ENCODE measurements at regions not wholly inside any gene's neighbourhood (a gene's known extent, or its start where the extent isn't known, plus 50 kb on each side); places are given as distances from the start of the nearest gene placed in this dataset.
"Not testable (repeated sequence)": the region's sequence is repeated elsewhere in the genome, so short reads cannot be mapped to it uniquely, and the experiment has no call there.

DNA sequence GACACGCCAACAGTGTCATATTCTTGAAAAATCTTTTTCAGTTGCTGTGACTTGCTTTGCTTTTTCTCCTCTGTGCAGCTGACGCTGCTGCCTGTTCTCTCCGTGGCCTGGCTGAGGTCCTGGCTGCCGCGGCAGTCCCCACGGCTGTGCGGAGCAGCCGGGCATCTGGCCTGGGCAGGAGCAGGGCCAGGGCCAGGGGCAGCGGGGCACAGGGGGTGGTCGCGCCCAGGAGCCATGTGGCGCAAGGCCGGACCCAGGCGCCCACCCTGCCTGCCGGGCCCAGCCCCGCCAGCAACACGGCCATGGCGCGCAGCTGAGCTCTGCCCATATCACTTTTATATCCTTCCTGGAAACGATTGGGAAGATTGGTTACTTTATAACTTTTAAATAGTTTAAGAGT is 109.4 kb upstream of the ACBD5 start:
- no peak for TF ChIP-seq CTCF (IDR thresholded peaks at IDR 0.05)
- Histone ChIP-seq H3K36me3 (no peaks in the 10 kb centered on the region), H3K9me3 (no peaks in the 10 kb centered on the region), H3K4me3 (no peak overlapping the region), H3K27ac (no peak overlapping the region), H3K27me3 (no peaks in the 10 kb centered on the region), H3K4me1 (peaks cover 0 to 6% of the 10 kb centered on the region in 2 donors)
- DNase-seq (ENCODE audit: low spot score), result no peak

DNA sequence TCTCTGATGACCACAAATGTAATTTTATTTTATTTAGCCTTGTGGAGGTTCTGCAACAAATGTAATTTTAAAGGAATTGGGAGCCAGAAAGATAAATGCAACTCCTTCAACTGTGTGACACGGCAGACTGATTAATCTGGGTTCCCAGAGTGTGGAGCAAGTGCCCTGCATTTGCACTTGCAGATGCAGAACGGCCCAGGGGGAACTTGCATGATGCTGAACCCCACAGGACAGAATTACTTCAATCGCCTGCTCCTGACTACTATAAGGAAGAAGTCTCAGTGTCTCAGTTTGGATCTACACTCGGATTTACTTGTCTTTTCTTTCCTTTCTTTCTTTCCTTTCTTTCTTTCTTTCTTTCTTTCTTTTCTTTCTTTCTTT is 107.2 kb upstream of the ACBD5 start:
- not testable (repeated sequence) for H3K4me1 ChIP-seq; H3K36me3 ChIP-seq; H3K4me3 ChIP-seq; H3K27me3 ChIP-seq; DNase-seq (ENCODE audit: low spot score); H3K9me3 ChIP-seq; H3K27ac ChIP-seq

DNA sequence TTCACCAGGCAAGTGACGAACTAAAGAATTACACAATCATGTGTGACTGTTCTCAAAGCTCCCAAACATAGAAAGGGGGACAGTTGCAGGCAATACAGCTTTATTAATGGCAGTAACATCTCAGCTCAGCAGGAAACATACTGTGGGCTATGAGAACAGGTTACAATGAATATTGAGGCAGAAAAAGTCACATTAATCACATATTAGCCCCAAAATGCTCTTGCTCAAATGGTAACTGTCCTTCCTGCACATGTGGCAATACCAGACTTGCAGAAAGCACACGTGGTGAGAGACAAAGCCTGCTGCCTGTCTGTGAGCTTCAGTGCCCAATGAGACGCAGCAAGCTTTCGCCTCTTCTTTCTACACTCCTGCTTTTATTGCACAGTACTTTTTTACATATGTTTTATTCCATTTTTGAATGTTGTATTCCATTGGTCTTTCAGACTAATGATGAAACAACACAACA is 104.9 kb upstream of the ACBD5 start:
- Histone ChIP-seq H3K9me3 (no peaks in the 10 kb centered on the region), H3K4me1 (no peaks in the 10 kb centered on the region), H3K36me3 (no peaks in the 10 kb centered on the region), H3K4me3 (no peak overlapping the region), H3K27ac (peak overlapping the region in 1 of 2 donors; percentile 17), H3K27me3 (no peaks in the 10 kb centered on the region)
- no peak for DNase-seq (ENCODE audit: low spot score)
- no peak for TF ChIP-seq CTCF (IDR thresholded peaks at IDR 0.05)

DNA sequence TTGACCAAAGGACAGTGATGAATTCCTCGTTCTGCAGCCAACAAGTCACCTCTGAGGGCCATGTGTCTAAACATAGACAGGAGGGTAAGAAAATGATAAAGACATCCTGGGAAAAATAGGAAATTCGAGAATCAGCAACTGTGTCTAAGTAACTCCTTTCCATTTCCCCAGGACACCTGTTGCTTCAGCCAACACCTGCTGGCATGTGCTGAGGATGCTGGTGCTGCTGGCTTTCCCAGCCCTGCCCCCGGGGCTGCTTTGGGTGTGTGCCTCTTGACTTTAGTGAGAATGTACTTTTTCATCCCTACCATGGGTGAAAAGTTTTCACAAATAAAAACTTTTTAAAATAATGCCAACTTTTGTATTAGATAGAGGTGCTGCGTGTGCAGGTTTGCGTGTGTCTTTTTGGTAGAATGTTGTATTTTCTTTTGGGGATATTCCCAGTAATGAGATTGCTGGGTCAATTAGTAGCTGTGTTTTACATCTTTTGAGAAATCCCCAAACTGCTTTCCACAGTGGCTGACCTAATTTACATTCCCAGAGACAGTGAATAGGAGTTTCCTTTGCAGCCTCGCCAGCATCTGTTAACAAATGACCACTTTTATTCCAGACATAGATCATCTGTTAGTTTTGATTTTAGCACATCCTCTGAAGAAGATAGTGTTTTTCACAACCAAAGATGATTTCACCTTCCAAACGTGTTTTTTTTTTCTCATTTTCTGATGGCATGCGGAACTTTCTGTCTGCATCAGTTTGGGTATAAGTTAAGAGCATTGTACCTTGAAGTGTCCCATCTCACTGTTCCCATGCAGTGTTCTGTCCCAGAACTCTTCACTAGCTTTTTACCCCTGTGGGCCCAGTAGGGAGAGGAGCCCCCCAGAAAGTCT is 104.2 kb upstream of the ACBD5 start:
- no peaks in the 10 kb centered on the region for H3K9me3 ChIP-seq
- H3K27me3 ChIP-seq, result no peaks in the 10 kb centered on the region
- no peak overlapping the region for H3K27ac ChIP-seq
- H3K4me3 ChIP-seq, result no peak overlapping the region
- no peak for DNase-seq (ENCODE audit: low spot score)
- no peak for TF ChIP-seq CTCF (IDR thresholded peaks at IDR 0.05)
- no peaks in the 10 kb centered on the region for H3K36me3 ChIP-seq
- no peaks in the 10 kb centered on the region for H3K4me1 ChIP-seq

- no peak overlapping the region for H3K4me3 ChIP-seq
- TF ChIP-seq CTCF (IDR thresholded peaks at IDR 0.05), result no peak
- H3K4me1 ChIP-seq, result no peaks in the 10 kb centered on the region
- DNase-seq (ENCODE audit: low spot score), result no peak
- H3K27ac ChIP-seq, result peak overlapping the region in 1 of 2 donors; percentile 40
- no peaks in the 10 kb centered on the region for H3K36me3 ChIP-seq
- H3K27me3 ChIP-seq, result no peaks in the 10 kb centered on the region
- no peaks in the 10 kb centered on the region for H3K9me3 ChIP-seq
Measured at GRCh38 chr10:27341001-27341400, 100.4 kb upstream of the ACBD5 start.

DNA sequence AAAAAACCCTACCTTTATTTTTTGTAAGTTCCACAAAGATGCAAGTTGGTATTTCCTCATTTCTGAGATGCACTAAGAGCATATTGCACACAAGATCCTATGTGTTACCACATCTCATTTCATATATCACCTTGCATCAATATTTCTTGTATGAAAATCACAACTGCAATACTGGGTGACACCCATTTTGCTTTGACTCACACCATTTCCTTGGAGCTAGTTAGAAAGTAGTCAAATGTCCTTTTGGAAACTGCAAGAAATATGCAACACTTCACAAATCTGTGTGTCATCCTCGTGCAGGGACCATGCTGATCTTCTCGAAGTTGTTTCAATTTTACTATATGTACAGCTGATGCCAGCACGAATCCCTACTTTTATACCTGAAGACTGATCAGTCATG is 94.6 kb upstream of the ACBD5 start:
- not testable (repeated sequence) for H3K36me3 ChIP-seq; H3K27ac ChIP-seq; DNase-seq (ENCODE audit: low spot score); H3K27me3 ChIP-seq; H3K9me3 ChIP-seq; H3K4me1 ChIP-seq; H3K4me3 ChIP-seq

DNA sequence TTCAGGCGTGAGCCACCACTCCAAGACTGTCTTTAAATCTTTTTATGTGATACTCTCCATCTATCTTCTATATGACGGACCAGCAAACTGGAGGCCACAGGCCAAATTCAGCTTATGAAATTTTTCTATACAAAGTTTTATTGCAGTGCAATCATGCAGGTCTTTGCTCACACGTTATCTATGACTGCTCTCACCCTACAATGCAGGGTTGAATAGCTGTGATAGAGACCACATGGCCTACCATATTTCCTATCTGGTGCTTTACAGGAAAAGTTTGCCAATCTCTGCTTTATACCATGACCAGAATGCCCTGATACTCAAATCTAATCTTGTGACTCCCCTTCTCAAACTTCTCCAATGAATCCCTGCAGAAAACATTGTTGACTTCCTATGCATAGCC is 89.5 kb upstream of the ACBD5 start:
- Histone ChIP-seq H3K27ac (no peak overlapping the region), H3K36me3 (no peaks in the 10 kb centered on the region), H3K9me3 (no peaks in the 10 kb centered on the region), H3K27me3 (no peaks in the 10 kb centered on the region), H3K4me1 (no peaks in the 10 kb centered on the region), H3K4me3 (no peak overlapping the region)
- DNase-seq (ENCODE audit: low spot score), result no peak
- TF ChIP-seq CTCF (IDR thresholded peaks at IDR 0.05), result no peak

All from right atrium auricular region (tissue), 2 donors.